Left cardiac atrium (tissue), 4 donors: ENCODE measurements at regions not wholly inside any gene's neighbourhood (a gene's known extent, or its start where the extent isn't known, plus 50 kb on each side); places are given as distances from the start of the nearest gene placed in this dataset.

ENCODE experiments used
- ATAC-seq, 2 donors: fragments of 200-7000 bp; cut with Tn5 transposase; one replicate each; pipeline ENCODE4 v1.9.1; 2020; ENCODE audit warnings: mild to moderate bottlenecking in 2 of 2, moderate library complexity in 2 of 2
- DNase-seq: peaks from one replicate; pipeline ENCODE4 v3.0.0-alpha.2; 2020
- intact Hi-C, 2 donors: fragments of 100-400 bp; cut with DNase I; formaldehyde crosslinking; loops; one replicate each; pipeline versions ENCODE4 v1.14.1 to v1.15.1; 2022 to 2023
- donor health status: DM: no; HTN: yes; CAD: no.
- donor health status: DM: no; HTN: yes; CAD: no; lungs with severe emphysema.
- donor health status: DM: yes; HTN: yes; CAD: no.
- donor health status: Dilated cardiomyopathy.

GRCh38 chr20:12395760-12396159, 478.1 kb downstream of the BTBD3 start:
- DNase-seq, result no peak
- no peak for ATAC-seq
- intact Hi-C loops, result no loop called here

GRCh38 chr20:12399110-12399836, 481.6 kb downstream of the BTBD3 start:
- ATAC-seq (no peak), DNase-seq (no peak)
- intact Hi-C loops, result no loop called here

GRCh38 chr20:12404941-12405340, 487.2 kb downstream of the BTBD3 start:
- no peak for ATAC-seq
- no peak for DNase-seq
- intact Hi-C loops, result no loop called here

GRCh38 chr20:12406978-12407377, 489.3 kb downstream of the BTBD3 start:
- no peak for ATAC-seq
- intact Hi-C loops, result no loop called here

GRCh38 chr20:12409501-12409900, 491.8 kb downstream of the BTBD3 start:
- DNase-seq (no peak), ATAC-seq (no peak)
- intact Hi-C loops, result no loop called here

More at GRCh38 chr20:12406978-12407377, 489.3 kb downstream of the BTBD3 start:
- DNase-seq, result no peak

DNA sequence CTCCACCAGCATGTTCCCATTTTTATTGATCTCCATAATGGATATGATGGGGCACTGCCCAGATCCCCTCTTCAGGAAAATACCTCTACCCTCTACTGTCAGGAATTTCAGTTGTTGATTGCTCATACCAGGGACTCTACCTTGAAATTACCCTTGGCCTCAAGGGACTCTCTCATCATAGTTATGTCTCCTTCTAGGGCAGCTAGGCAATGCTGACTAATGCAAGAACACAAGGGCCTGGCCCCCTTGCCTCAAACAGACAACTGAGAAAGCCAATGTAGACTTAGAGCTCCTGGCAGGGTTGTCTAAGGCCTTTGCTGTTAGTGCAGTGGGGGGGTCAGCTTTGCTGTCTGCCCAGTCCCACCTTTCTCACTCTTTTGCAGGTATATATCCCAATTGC, 493.1 kb downstream of the BTBD3 start:
- intact Hi-C loops, result no loop called here
- DNase-seq, result no peak
- no peak for ATAC-seq

GRCh38 chr20:12411246-12411940, 493.7 kb downstream of the BTBD3 start:
- intact Hi-C loops, result no loop called here
- no peak for ATAC-seq
- DNase-seq, result no peak

DNA sequence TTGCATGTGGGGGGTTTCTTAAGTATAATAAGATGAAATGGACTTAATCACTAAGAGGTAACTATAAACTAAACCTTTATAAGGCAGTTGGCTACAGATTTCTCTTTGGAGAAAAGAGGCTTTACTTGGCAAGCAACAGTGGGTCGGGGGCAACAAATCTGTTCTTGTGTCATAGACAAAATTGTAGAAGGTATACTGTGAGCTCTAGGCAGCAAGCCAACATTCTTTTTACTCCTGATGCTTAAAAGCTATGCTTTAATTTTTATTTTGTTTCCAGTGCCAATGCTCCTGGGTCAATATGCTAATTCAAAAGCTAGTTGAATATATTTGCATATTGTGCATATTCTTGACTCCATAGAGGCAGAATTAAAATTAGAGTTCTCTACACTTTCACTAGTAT, 495.4 kb downstream of the BTBD3 start:
- DNase-seq (no peak), ATAC-seq (no peak)
- intact Hi-C loops, result no loop called here

- ATAC-seq (peak in 1 of 2 donors; percentile 75), DNase-seq (no peak)
- intact Hi-C loops, result no loop called here
Observed at GRCh38 chr20:12414446-12415274, 497.0 kb downstream of the BTBD3 start.

GRCh38 chr20:12416281-12416680, 498.6 kb downstream of the BTBD3 start:
- DNase-seq (no peak), ATAC-seq (no peak)
- intact Hi-C loops, result no loop called here

DNA sequence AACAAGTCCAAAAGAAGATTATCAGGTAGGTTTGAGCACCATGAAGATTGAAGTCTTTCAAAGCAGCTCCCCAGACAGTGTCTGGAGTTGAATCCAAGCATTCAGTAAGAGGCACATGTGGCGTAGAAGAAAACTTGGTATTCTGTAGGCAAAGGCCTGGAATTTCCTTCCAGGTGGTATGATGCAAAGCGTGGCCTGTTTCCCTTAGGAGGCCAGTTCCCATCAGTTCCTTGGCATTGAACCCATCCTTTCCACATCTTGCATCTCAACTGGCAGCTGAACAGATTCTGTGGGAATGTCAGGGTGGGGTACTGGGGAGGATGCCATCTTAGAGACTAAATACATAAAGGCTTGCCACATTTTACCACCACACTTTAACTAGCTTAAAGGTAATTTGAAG, 516.0 kb downstream of the BTBD3 start:
- no peak for ATAC-seq
- intact Hi-C loops, result no loop called here

DNA sequence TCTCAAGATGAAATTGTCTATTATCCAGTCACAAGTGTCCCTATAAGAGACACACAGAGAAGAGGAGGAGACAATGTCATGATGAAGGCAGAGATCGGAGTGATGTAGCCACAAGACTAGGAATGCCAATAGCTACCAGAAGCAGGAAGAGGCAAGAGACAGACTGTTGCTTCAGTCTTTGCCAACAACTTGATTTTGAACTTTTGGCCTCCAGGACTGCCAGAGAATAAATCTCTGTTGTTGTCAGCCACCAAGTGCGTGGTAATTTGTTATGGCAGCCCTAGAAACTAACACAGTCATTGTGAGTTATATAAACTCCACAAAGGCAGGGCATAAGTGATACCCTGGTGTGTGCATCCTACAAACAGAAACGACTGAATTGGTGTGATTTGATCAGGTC, 517.0 kb downstream of the BTBD3 start:
- intact Hi-C loops, result no loop called here
- DNase-seq (no peak), ATAC-seq (no peak)

More for the DNA sequence above, 516.0 kb downstream of the BTBD3 start:
- no peak for DNase-seq

DNA sequence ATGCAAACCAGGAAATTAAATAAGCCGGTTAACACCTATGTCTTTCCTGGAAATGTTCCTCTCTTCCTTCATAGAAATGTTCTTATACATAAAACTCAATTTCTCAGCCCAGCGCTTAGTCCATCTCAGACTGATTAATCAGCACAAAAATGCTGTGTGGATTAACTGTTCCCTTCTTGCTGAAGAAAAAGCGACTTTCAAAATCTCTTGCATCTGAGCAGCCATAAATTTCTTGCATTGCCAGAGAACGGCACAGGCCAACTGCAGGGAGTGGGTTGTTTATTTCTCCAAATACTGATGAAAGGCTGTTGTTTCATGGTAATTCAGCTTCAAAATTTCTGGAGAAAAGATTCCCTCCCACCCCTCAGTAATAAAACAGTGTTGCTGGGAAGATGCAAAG, 517.6 kb downstream of the BTBD3 start:
- ATAC-seq (no peak), DNase-seq (no peak)
- intact Hi-C loops, result no loop called here

GRCh38 chr20:12453711-12454110, 536.0 kb downstream of the BTBD3 start:
- no peak for DNase-seq
- intact Hi-C loops, result no loop called here
- ATAC-seq, result no peak

- no peak for ATAC-seq
- intact Hi-C loops, result no loop called here
- no peak for DNase-seq
Observed at GRCh38 chr20:12455148-12455547, 537.5 kb downstream of the BTBD3 start.

- intact Hi-C loops, result no loop called here
- DNase-seq (no peak), ATAC-seq (no peak)
Observed at GRCh38 chr20:12458241-12458640, 540.5 kb downstream of the BTBD3 start.

DNA sequence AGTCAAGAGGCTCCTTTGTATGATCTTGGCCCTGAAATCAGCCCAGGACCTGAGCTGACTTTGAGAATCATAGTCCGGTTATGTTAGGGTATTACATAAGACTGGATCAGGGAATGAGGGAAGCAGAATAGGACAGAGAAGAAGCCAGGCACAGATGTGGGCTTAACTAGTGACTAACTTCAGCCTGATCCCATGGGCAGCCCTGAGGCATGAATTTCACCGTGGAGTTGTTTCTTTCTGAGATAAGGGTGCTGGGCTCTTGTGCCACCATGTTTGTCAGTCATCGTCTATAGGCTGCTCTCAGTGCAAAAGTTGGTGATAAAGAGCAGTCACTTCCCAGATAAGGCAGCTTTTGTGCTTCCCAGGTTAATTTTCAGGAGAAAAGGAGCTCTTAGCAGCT, 544.7 kb upstream of the SPTLC3 start:
- intact Hi-C loops, result no loop called here
- no peak for ATAC-seq
- no peak for DNase-seq

GRCh38 chr20:12466915-12467314, 541.9 kb upstream of the SPTLC3 start:
- intact Hi-C loops, result no loop called here
- DNase-seq (no peak), ATAC-seq (no peak)

GRCh38 chr20:12467758-12468157, 541.0 kb upstream of the SPTLC3 start:
- no peak for DNase-seq
- no peak for ATAC-seq
- intact Hi-C loops, result no loop called here

DNA sequence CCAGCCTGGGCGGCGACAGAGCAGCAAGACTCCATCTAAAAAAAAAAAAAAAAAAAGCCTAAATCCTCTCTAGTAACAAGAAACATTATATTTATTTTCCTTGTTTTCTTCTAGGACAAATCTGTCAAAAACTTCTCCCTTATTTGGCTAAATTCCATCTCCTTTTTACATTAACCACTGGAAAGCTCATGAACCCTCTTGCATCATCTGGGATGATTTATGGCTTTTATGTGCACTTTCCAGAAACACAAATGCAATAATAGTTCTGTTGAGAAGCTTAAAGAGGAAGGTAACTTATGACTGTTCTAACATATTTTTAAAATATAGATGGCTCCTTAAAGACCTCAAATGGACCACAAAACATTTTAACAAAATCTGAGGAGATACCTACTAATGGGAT, 526.1 kb upstream of the SPTLC3 start:
- DNase-seq (no peak), ATAC-seq (no peak)
- intact Hi-C loops, result no loop called here
